Fibroblast of upper back skin (primary cell): ENCODE measurements at regions not wholly inside any gene's neighbourhood (a gene's known extent, or its start where the extent isn't known, plus 50 kb on each side); places are given as distances from the start of the nearest gene placed in this dataset.

Experiments used
- DNase-seq: peaks from one replicate; pipeline ENCODE4 v3.0.0-alpha.2; 2013

DNA sequence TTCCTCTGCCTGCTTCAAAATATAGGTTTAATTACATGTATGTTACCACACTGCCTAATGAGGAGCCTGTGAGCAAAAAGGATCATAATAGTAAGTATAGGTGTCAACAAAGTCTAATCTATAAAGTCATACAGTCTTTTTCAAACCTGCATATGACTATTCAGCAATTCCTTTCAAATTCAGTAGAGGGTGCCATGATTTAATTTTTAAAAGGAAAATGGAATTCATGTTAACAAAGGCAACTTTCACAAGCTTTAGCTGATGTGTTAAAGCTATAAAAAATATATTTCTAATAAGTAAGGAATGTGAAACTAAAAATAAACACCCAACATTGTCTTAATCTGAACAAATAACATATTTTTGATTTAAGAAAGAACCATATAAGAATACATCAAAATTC lies 52.1 kb downstream of the MPP7 start:
- DNase-seq = peak; percentile 42

DNA sequence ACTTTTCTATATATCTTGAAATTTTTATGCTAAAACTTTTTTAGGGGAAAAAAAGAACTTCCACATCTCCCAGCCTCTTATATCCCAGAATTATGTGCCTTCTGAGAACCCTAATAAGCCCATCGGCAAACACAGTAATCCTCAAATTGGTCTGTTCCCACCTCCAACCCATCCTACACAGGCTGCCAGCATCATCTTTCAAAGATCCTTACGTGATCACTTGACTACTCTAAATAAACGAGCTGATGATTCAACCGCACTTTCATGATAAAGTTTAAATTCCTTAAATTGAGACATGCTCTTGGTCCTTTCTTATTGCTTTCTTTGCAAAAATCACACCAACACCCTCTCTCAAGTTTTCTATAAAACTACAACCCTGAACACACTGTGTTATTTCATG lies 52.5 kb downstream of the MPP7 start:
- DNase-seq = no peak

DNA sequence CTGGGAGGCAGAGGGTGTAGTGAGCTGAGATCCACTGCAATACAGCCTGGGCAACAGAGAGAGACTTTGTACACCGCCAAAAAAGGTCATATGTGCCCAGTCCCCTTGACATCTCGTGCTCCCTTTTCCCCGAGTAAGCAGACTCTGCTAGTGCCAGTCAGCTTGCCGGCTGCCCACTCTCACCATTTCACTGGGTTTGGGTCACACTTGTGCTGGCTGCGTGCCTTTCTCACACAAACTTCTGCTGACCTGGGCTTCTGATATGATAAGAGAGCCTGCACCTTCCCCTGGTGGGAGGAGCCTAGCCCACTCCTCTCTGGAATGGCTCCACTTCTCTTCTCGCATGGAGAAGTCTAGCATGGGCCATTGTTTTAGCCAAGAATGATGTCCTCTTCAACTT lies 53.4 kb downstream of the MPP7 start:
- DNase-seq = no peak

DNA sequence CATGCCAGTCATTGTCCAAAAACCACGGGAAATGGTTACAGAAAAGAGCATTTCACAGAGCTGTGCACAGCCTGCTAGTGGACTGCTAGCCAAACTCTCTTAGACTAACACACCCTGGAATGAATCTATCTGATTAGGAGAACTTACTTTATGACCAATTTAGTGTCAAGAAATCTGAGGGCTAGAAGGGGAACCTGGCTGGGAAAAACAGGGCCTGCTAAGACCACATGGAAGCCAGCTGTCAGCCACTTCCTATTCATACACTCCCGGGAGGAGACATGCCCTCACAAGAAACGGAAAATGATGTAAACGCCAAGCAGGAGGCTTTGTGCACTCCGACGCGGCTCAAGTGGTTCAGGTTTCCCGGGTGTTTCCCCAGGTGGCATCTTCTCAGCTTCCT lies 54.8 kb downstream of the MPP7 start:
- peak; percentile 54 for DNase-seq

DNA sequence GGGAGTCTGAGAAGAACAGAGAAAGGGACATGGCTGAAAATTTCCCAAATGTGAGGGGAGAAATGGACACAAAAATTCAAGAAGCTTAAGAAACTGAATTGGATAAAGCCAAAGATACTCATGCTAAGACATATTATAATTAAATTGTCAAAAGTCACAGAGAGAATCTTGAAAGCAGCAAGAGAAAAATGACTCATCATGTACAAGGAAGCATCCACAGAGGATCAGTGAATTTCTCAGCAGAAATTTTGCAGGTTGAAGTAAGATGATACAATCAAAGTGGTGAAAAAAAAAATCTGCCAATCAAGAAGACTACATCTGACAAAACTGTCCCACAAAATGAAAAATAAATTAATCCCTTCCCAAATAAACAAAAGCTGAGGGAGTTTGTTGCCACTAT lies 56.8 kb downstream of the MPP7 start:
- DNase-seq = no peak

DNA sequence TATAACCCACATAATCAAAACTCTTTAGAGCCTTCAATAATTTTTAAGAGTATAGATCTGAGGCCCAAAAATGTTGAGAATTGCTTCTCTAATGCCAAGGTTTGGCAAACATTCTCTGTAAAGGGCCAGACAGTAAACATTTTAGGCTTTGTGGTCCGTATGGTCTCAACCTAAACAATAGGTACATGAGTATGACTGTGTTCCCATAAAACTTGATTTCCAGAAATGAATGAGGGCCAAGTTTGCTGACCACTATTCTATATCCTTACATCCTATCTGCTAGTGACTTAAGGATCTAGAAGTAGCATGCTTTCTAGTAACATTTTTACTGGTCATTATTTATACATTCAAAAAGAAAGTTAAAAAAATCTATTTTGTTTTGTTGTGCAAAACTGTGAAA lies 58.9 kb downstream of the MPP7 start:
- no peak for DNase-seq

DNA sequence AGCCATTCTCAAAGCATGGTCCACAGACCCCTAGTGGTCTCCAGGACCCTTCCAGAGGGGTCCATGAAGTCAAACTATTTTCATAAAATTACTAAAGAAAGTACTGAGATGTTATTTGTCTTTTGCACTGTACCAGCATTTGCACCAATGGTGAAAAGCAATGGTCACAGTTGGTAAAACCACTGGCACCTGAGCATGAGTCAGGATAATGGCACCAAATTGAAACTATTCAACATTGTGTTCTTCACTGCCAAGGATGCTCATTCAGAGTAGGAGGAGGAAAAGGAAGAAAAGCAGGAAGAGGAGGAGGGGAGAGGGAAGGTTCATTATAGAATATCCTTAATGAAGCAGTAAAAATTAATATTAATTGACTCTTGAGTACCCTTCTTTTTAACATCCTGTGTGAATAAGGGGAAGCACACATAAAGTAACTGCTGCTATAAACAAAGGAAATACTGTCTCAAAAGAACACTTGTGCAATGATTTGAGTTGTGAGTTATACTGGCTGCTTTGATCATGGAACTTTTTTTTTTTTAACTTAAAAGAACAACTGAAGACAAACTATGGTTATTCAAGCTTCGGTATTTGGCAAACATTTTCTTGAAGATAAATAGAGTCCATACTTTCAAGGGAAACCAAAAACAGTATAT lies 60.2 kb downstream of the MPP7 start:
- no peak for DNase-seq

DNA sequence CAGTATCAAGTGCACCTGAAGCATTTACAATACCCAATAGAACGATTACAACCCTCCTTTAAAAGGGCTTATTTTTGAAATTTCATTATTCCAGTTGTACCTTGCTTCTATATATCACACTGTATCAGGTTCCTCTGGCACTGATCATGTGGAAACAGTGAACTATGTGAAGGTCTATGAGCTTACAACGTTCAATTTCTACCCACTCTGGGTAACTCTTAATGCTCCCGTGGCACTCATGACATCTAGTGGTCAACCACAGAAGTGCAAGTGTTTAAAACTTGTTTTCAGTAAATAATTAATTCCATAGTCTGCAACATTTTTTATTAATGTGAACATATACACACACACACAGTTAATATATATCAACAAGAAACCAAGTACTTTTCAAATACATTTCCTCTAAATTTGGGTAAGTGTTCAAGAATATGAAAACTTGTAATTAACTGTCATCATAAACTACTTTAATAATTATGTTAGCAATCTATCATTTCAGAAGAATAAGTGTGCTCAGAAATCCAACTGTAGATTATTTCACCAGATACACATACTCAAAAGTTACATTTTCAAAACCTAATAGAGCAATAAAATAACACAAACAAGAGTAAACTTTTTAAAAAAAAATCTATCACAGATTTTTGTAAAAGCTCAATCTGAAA lies 61.0 kb downstream of the MPP7 start:
- peak; percentile 69 for DNase-seq

DNA sequence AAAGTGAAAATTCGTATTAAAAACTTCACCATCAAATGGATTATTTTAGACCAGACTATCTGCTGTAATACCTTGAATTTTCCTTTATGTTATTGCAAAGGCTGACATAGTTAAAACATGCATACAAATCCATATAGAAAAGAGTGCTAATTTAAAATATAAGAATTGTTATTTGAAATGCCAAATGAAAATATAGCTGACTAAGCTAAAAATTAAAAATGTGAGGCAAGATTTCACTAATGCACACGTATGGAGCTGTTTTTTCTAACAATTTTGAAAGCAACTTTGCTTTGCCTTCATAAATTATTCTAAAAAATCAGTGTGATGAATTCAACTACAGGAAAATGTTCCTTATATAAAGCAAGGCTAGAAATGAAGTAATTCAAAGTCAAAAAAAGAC lies 62.5 kb downstream of the MPP7 start:
- no peak for DNase-seq

DNA sequence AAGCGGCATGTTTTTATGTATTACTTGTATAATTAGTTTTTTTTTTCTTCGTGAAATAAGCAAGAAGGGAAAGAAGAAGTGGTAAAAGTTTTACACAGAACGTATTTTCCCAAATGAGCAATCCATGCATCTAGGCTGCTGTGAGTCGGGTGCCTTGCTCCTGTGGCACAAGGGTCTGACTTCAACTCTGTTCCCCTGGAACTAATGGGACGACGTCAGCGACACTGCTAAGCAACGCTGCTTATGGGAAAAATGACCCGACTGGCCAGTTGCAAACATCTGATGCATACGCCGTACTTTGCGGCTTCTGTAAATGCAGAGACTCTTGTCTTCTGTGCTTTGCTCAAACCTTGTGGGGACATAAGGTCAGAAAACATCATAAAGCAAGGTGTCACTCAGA lies 66.3 kb downstream of the MPP7 start:
- DNase-seq = no peak

DNA sequence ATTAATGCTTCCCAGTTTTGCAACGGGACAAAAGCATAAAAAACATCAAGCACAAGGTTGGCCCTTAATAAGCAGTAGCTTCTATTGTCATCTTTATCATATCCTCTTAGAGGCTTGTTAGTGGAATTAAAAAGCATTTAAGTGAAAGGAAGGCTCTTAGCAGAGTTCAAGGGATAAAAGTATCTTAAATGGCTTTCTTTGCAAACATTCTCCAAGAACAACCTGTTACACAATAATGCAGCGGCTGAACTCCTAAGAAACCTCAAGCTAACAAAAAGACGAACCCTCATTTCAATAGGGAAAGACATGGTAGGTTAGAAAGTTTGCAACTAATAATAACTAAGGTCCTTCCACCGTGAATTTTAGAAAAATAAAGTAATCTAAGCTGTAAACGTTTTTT lies 82.1 kb downstream of the MPP7 start:
- DNase-seq = no peak

DNA sequence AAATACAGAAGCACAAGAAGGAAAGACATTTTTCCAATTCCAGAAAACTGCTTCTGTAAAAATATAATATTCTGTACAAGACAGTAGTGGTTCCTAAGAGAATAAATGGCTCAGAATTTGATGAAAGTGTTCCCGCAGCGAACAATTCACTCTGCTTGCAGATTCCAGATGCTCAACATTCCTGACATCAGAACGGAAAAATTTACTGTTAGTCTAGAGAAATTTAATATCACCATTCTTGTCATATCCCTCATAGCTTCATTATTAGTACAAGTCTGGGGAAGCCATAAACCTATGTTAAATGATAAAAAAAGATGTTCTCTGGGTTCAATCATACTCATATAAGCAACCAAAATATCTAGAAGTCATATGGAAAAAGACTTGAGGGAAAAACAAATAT lies 83.6 kb downstream of the MPP7 start:
- DNase-seq = peak; percentile 86

DNA sequence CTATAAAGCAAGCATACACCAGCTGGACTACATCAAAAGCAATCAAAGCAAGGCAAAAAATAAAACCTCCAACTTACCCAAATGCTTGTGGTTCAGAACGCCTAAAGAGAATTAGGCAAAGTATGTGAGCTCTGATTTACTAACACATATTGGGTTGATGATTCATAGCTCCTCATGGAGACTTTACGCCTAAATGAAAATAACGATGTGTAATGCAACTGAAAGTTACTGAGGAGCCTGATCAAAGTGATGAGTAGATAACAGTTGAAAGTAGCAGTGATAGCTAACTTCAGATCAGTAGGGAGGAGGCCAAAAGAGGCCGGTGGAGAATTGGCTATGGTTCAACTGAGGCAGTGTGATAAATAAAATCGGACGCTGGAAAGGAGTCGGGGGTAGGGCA lies 85.0 kb downstream of the MPP7 start:
- peak; percentile 95 for DNase-seq

DNA sequence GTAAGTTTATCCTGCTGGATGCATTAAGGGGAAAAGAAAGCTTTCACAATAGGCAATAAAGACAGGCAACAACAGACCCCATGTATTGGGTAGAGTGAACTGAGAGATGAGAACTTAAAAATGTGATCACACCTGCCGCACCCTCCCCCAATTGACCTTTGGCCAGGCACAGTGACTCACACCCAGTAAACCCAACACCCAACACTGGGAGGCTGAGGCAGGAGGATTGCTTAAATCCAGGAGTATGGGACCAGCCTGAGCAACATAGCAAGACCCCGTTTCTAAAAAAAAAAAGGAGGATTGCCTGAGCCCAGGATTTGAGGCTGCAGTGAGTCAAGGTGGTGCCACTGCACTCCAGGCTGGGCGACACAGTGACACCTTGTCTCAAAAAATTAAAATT lies 86.9 kb downstream of the MPP7 start:
- no peak for DNase-seq

DNA sequence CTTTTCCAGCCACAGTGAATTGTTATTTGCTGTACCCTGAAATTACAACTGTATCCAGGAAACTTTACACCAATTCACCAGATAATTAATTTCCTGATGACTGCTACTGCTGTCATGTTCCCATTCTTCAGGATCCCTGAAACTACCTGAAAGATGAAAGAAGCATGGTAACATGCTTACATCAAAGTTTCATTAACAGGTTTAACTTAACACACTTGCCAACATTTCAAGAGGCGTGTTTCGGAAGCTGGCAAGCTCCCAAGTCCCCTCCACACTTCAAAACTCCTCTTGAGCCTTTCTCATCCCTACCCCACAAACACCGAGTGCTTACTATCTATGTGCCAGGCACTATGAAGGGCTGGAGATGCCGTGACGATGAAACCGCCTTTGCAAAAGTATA lies 88.6 kb downstream of the MPP7 start:
- no peak for DNase-seq

DNA sequence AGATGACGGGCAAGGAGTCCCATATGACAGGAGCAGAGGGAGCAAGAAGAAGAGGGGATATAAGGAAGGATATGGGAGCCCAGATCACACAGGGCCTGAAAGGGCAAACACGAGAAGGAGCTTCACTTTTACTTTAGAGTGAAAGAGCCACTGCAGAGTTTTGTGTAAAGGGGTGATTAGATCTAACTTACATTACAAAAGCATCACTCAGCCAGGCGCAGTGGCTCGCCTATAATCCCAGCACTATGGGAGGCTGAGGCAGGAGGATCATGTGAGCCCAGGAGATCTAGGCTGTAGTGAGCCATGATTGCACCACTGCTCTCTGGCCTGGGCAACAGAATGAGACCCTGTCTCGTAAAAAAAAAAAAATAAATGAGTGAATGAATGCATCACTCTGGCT lies 91.1 kb downstream of the MPP7 start:
- no peak for DNase-seq

DNA sequence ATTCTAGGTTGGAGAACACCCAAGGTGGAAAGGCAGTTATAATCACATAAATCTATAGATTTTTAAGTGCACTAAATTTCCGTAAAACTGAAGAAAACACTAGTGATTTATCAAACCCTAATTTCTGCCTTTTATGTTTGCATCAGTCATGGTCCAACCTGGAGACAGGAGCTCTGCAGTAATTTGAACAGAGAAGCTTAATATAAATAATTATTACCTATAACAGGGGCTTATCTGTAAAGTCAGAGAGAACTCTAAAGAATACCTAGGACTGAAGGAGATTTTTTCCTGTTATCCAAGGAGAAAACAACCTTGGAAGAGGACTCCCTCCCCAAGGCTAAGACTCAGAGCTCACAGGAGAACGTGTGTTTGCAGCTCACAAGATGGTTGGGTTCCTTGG lies 95.1 kb downstream of the MPP7 start:
- no peak for DNase-seq

DNA sequence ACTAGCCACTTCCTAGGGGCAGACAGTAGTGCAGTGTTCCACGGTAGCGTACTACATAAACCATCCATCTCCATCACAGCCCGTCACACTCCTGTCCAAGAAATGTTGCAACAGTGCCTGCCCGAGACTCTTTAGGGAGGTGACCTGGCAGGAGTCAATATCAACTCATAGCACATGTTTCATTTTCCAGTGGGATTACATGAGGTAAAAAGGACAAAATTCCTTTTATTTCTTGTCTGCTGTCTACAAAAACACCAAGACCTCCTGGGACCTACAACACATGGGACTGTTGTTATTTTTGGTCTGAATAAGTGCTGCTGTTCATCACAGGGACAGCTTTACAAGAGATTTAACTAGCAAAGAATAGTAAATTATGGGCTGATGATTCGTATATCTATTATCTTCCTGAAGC lies 99.9 kb downstream of the MPP7 start:
- DNase-seq = peak; percentile 85

DNA sequence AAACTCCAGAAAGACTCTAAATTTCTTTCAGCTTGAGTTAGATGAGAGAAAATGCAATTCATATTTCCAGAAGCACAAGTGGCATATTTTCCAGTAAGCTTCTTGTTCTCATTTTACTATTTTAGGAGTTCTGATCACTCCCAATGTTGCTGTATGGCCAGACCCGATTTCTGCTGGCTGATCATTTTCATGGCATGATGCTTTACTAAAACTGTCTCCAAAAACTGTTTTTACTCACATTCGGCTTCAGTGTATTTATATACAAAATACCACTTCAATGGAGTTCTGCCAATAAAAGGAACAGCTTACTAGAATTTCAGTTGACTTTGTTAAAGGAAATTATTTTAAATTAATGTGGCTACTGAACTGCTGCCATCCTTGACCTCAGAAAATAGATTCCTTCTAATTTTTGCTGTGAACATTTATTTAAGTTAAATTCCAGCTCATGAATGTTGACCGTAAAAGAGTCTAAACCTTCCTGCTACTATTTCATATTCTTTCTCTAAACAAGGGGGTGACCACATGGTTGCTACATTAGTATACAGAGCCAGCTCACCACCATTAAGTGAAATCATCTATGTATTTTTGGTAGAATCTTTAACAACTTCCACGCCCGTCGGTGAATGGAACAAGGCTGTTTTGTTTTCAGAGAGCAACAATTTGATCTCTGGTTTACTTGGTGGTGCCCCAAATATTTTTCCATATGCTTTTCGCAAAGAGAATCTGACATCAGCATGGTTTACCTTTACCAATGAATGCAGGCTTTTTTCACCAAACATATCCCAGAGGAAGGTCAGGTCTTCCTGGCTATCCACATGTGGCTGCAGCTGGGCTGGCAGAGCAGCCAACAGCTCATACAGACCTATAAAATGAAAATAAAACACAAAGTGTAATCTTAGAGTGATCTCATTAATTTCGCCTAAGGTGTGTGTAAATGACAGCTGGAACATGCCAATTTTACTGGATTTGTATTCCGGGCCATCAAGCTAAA lies 101.2 kb downstream of the MPP7 start:
- DNase-seq = no peak

DNA sequence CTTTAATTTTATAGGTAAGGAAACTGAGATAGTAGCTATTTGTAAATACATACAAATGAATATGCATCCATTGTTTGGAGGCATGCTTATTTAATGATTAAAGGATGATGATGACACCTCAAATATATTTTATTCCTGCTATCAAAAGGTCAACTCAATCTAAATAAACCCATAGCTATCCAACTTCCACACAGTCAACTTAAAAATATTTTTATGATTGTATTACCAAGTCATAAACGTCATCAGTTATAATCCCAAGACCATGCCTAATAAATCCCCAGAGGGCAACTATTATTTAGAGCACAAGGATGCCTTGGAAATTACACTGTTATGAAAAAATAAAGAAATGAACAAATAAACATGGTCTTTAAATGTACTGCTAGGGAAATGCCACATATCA lies 102.1 kb downstream of the MPP7 start:
- no peak for DNase-seq

DNA sequence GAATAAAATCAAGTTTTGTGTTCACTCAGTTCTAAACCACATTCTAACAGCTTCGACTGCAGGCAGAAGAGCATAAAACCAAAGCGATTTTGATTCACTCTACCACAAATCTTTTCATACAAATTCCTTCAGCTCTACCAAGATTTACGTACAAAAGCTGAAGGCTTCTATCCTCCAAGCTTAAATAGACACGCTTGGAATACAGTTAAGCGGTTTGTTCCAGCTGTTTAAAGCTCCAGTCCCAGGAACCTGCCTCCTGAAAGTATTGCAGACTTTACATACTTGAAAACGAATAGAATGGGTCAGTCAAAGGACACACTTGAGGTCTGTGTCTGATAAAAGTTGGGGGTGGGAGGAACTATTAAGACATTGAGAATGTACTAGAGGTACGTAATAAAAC lies 102.9 kb downstream of the MPP7 start:
- DNase-seq = no peak

DNA sequence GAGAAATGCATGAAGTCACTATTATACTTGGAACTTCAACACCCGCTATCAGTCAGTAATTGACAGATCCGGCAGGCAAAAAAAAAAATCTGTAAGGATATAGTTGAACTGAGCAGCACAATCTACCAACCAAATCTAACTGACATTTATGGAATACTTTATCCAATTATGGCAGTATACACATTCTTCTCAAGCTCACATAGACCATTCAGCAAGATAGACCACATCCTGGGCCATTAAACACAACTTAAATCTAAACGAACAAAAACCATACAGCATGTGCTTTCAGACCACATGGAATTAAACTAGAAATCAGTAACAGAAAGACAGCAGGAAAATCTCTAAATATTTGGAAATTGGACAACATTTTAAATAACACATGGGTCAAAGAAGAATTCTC lies 112.7 kb downstream of the MPP7 start:
- peak; percentile 28 for DNase-seq

DNA sequence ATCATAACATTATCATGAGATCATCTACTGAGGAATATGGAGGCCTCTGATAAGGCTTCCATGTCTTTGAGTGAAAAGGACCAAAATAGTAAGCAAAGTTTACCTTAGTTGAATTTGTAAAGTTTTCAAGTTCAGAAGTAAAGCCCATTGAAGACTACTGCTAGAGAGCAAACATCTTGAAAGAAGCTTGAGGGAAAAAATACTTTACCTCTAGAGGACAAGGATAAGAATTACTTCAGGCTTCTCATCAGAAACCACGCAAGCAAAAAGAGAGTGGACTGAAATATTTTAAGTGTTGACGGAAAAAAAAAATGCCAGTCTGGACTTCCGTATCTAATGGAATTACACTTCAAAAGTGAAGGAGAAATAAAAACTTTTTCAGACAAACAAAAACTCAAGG lies 114.3 kb downstream of the MPP7 start:
- DNase-seq = no peak
